ENCODE measurements at regions not wholly inside any gene's neighbourhood (a gene's known extent, or its start where the extent isn't known, plus 50 kb on each side); places are given as distances from the start of the nearest gene placed in this dataset.
"Not testable (repeated sequence)": the region's sequence is repeated elsewhere in the genome, so short reads cannot be mapped to it uniquely, and the experiment has no call there.

- no peak for DNase-seq
These were observed 102.6 kb upstream of the SATB1 start for GRCh38 chr3:18527691-18528090.

GRCh38 chr3:18526667-18527066 is 101.5 kb upstream of the SATB1 start:
- DNase-seq = no peak

DNA sequence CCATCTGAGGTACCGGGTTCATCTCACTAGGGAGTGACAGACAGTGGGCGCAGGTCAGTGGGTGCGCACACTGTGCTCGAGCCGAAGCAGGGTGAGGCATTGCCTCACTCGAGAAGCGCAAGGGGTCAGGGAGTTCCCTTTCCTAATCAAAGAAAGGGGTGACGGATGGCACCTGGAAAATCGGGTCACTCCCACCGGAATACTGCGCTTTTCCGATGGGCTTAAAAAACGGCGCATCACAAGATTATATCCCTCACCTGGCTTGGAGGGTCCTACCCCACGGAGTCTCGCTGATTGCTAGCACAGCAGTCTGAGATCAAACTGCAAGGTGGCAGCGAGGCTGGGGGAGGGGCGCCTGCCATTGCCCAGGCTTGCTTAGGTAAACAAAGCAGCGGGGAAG is 91.0 kb upstream of the SATB1 start:
- not testable (repeated sequence) for DNase-seq

- no peak for DNase-seq
These were observed 88.0 kb upstream of the SATB1 start for GRCh38 chr3:18513091-18513490.

GRCh38 chr3:18512007-18512406 is 86.9 kb upstream of the SATB1 start:
- no peak for DNase-seq

DNA sequence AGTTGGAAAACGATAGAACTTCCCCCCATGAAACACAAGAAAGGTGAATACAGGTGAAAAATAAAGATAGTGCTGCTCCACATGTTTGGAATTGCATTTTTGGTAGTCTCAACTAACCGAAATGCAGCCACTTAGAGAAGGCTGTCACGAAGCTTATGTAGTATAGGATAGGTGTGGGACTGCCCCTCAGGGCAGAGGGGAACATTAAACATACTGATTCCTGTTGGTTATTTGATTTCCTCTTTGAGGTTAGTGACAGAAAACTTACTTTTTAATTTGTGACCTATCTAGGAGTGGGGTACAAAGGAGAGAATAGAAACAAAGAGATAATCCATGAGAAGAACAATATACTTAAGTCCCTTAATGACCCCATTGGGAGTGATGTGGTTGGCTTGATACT is 85.8 kb upstream of the SATB1 start:
- no peak for DNase-seq

- no peak for DNase-seq
These were observed 82.2 kb upstream of the SATB1 start for GRCh38 chr3:18507333-18507732.

- no peak for DNase-seq
These were observed 79.9 kb upstream of the SATB1 start for GRCh38 chr3:18505056-18505455.

GRCh38 chr3:18501679-18502343 is 76.7 kb upstream of the SATB1 start:
- no peak for DNase-seq

- no peak for DNase-seq
These were observed 75.2 kb upstream of the SATB1 start for GRCh38 chr3:18500322-18500721.

DNA sequence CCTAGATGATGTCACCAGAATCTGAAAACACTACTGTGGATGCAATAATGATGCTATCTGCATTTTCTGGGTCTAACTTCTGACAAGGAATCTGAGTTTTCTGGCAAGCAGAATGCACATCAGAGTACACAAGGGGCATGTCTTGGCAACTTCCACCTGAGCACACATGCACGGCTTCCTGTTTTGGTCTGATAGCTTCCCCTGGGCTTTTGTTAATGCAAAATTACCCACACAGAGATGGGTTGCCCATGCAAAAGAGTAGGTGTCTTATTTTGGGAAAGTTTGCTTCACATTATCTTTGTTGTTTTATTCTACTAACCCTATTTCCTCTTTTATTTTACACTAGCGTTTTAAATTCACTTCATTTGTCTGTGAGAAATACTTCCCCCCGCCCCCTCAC is 74.2 kb upstream of the SATB1 start:
- DNase-seq = no peak

- DNase-seq = no peak
These were observed 69.1 kb upstream of the SATB1 start for GRCh38 chr3:18494251-18494650.

DNA sequence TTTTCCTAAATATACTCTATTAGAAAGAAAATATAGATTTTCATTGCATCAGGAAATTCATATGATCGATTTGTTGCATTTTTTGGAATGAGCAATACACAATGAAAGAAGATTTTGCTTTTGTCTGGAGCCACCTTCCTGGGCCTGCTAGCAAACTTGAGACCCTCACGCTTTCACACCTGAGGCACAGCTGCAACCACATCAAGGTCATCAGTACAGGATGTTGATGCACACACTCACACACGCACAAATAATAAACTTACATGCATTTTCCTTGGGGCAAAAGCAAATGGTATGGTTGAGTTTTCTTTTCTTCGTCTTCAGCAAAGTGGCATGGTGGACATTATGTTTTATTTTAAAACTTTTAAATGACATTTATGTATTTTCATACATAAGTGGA is 64.8 kb upstream of the SATB1 start:
- no peak for DNase-seq

GRCh38 chr3:18483226-18483625 is 58.1 kb upstream of the SATB1 start:
- no peak for DNase-seq

- DNase-seq = no peak
These were observed 56.9 kb upstream of the SATB1 start for GRCh38 chr3:18481946-18482548.

DNA sequence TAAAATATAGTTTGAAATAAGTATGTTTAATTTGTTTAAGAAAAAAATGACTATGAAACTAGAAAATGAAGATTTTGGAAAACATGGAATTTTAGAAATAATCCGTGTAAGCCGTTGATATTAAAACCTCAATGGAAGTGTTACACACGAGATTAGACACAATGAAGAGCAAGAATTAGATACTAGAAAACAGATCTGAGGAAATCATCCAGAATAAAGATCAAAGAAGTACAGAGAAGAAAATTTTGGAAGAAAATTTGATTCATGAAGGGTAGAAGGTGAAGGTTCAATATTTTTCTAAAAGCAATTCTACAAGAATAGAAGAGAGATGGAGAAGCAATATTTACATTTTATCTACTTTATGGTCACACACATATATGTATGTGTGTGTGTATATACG is 52.5 kb upstream of the SATB1 start:
- DNase-seq = no peak

Measured in stimulated activated CD8-positive, alpha-beta memory T cell treated with anti-CD3 and anti-CD28 coated beads, Interleukin-4, amount 100 ng/mL, for 48 hours (primary cell).